Tibial nerve (tissue), 4 donors: ENCODE measurements at regions not wholly inside any gene's neighbourhood (a gene's known extent, or its start where the extent isn't known, plus 50 kb on each side); places are given as distances from the start of the nearest gene placed in this dataset.
"Not testable (repeated sequence)": the region's sequence is repeated elsewhere in the genome, so short reads cannot be mapped to it uniquely, and the experiment has no call there.

Source experiments
- DNase-seq, 2 donors: peaks; one replicate each; pipeline ENCODE4 v3.0.0-alpha.2; 2019; ENCODE audit warnings: low spot score in 2 of 2
- H3K27ac ChIP-seq, 4 donors: fragments of 200-600 bp; sonication (generic) in 3 of 4; one replicate each; pipeline ENCODE4 v1.5.1; 2017 to 2019; ENCODE audit warnings: mild to moderate bottlenecking in 1 of 4
- H3K27me3 ChIP-seq, 2 donors: fragments of 200-600 bp; sonication (generic) in 1 of 2; one replicate each; pipeline versions ENCODE4 v1.5.1 to v1.6.0; 2017 to 2019
- H3K36me3 ChIP-seq, 3 donors: fragments of 200-600 bp; sonication (generic); one replicate each; pipeline ENCODE4 v1.5.1; 2018 to 2019
- H3K4me1 ChIP-seq, 4 donors: fragments of 200-600 bp; sonication (generic) in 3 of 4; one replicate each; pipeline ENCODE4 v1.5.1; 2017 to 2019
- H3K4me3 ChIP-seq, 4 donors: fragments of 200-600 bp; sonication (generic) in 3 of 4; one replicate each; pipeline ENCODE4 v1.5.1; 2017 to 2019; ENCODE audit warnings: mild to moderate bottlenecking in 1 of 4, moderate library complexity in 1 of 4
- H3K9me3 ChIP-seq, 4 donors: fragments of 200-600 bp; sonication (generic) in 3 of 4; one replicate each; pipeline ENCODE4 v1.5.1; 2017 to 2019
- EP300 ChIP-seq, 2 donors: sonication (generic); formaldehyde crosslinking; IDR thresholded peaks; one replicate each; pipeline ENCODE4 v1.6.1; 2017; ENCODE audit warnings: antibody characterized with exemption in 2 of 2, mild to moderate bottlenecking in 1 of 2
- POLR2A ChIP-seq, 2 donors: fragments of 450-650 bp; IDR thresholded peaks; one replicate each; pipeline ENCODE4 v1.6.1; 2017; ENCODE audit warnings: antibody characterized with exemption in 2 of 2, mild to moderate bottlenecking in 2 of 2, moderate library complexity in 2 of 2
- WGBS, 2 donors: methylation state at CpG; one replicate each; pipeline ENCODE4 v1.1.5; 2018; 5-methylcytosine and 5-hydroxymethylcytosine counted together
- TF ChIP-seq, protein P1 (sequence below), 5 experiments: fragments of 200-600 bp in 3 of 5; fragments of 450-650 bp in 2 of 5; sonication (generic) in 3 of 5; IDR thresholded peaks; one replicate each; pipeline ENCODE4 v1.5.1; 2016 to 2019; ENCODE audit warnings: antibody characterized with exemption in 5 of 5, mild to moderate bottlenecking in 3 of 5, moderate library complexity in 2 of 5

DNA sequence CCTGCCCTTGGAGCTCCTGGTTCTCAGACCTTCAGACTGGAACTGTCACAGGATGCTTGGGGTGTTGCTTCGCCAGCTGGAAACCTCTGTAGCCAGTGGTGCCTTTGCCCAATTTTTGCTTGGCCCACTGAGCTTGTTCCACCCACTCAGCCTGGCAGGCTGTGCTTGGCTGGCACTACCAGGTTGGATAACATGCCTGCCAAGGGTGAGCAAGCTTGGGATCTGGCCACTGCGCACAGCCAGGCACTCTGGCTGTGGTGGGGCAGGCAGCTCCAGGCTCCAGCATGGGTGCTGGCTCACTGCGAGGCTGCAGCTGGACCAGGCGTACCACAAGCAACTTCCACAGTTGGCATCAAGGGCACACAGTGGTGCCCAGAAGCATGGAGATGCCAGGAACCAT lies 967.8 kb upstream of the NCAM2 start:
- TF ChIP-seq EP300 (IDR thresholded peaks at IDR 0.05) = no peak
- TF ChIP-seq, protein P1, sequence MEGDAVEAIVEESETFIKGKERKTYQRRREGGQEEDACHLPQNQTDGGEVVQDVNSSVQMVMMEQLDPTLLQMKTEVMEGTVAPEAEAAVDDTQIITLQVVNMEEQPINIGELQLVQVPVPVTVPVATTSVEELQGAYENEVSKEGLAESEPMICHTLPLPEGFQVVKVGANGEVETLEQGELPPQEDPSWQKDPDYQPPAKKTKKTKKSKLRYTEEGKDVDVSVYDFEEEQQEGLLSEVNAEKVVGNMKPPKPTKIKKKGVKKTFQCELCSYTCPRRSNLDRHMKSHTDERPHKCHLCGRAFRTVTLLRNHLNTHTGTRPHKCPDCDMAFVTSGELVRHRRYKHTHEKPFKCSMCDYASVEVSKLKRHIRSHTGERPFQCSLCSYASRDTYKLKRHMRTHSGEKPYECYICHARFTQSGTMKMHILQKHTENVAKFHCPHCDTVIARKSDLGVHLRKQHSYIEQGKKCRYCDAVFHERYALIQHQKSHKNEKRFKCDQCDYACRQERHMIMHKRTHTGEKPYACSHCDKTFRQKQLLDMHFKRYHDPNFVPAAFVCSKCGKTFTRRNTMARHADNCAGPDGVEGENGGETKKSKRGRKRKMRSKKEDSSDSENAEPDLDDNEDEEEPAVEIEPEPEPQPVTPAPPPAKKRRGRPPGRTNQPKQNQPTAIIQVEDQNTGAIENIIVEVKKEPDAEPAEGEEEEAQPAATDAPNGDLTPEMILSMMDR (IDR thresholded peaks at IDR 0.05) = no peak
- TF ChIP-seq POLR2A (IDR thresholded peaks at IDR 0.05) = no peak
- Histone ChIP-seq H3K9me3 (no peaks in the 10 kb centered on the region), H3K4me1 (no peaks in the 10 kb centered on the region), H3K36me3 (no peaks in the 10 kb centered on the region), H3K27ac (no peak overlapping the region), H3K4me3 (no peak overlapping the region), H3K27me3 (no peaks in the 10 kb centered on the region)
- DNase-seq = no peak
- 88 to 100% methylated on average over 1 to 4 of the region's 4 CpGs for WGBS, 2 donors

DNA sequence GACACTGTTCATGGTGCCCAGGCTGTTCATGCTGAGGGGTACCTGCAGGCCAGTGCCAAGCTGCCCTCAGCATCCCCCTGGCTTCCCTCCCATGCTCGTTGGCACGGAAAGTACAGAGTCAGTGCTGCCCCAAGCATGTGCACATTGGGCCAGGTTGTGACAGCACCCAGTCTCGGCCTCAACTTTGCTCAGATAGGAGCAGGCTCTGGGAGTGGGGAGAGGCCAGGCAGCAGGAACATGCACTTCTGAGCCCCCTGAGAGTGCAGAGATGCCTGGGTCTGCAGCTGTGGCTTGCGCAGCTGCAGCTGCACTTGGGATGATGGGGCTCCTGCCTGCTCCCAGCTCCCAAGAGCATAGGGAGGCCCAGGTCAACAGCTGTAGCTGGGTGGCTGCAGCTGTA lies 966.4 kb upstream of the NCAM2 start:
- no peak for TF ChIP-seq POLR2A (IDR thresholded peaks at IDR 0.05)
- no peak for TF ChIP-seq EP300 (IDR thresholded peaks at IDR 0.05)
- TF ChIP-seq, protein P1 (IDR thresholded peaks at IDR 0.05) = no peak
- WGBS, 2 donors = 100% methylated on average over 3 of the region's 4 CpGs
- DNase-seq = no peak
- no peak overlapping the region for H3K27ac ChIP-seq
- H3K9me3 ChIP-seq = no peaks in the 10 kb centered on the region
- no peak overlapping the region for H3K4me3 ChIP-seq
- H3K36me3 ChIP-seq = no peaks in the 10 kb centered on the region
- H3K4me1 ChIP-seq = no peaks in the 10 kb centered on the region
- H3K27me3 ChIP-seq = no peaks in the 10 kb centered on the region

DNA sequence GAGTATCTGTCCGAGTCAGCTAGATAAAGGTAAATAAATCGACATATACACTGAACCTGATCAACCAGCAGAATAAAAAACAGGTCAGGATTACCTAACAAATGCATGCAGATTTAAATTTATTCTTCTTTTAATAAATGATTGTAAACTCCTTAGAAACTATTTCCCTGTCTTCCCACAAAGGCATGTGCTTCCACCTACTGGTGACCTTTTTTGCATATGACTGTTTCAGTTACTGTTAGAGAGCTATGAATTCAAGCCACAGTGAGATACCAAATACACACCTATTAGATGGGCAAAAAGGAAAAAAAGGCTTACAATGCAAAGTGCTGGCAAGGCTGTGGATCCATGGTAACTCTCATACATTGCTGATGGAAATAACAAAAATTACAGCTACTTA lies 957.4 kb upstream of the NCAM2 start:
- no peaks in the 10 kb centered on the region for H3K36me3 ChIP-seq
- WGBS, 2 donors = 94 to 97% methylated on average over 2 of the region's 2 CpGs
- TF ChIP-seq, protein P1 (IDR thresholded peaks at IDR 0.05) = no peak
- TF ChIP-seq EP300 (IDR thresholded peaks at IDR 0.05) = no peak
- no peak for TF ChIP-seq POLR2A (IDR thresholded peaks at IDR 0.05)
- no peak overlapping the region for H3K4me3 ChIP-seq
- DNase-seq = no peak
- H3K27ac ChIP-seq = no peak overlapping the region
- H3K27me3 ChIP-seq = no peaks in the 10 kb centered on the region
- no peaks in the 10 kb centered on the region for H3K4me1 ChIP-seq
- H3K9me3 ChIP-seq = peaks cover 0 to 3% (median 0%) of the 10 kb centered on the region in 4 donors

DNA sequence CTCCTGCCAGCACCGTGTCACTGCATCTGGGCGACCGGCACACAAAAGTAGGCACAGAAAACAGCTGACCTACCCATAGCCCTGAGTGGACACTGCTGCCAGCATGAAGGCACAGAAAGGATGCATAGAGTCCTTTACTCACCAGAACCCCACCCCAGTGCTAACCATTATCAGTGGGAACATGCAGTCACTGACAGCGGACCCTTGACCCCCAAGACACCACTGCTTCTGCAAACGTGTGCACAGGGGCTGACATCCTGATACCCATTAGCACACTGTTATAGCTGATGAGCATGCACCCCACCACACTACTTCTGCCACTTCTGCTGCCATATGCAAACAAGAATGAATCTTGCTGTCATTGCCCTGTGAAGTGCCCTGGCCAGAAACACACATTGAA lies 953.0 kb upstream of the NCAM2 start:
- TF ChIP-seq POLR2A (IDR thresholded peaks at IDR 0.05) = no peak
- TF ChIP-seq, protein P1 (IDR thresholded peaks at IDR 0.05) = no peak
- no peak for TF ChIP-seq EP300 (IDR thresholded peaks at IDR 0.05)
- DNase-seq = no peak
- H3K36me3 ChIP-seq = no peaks in the 10 kb centered on the region
- no peaks in the 10 kb centered on the region for H3K9me3 ChIP-seq
- H3K27me3 ChIP-seq = no peaks in the 10 kb centered on the region
- H3K4me3 ChIP-seq = no peak overlapping the region
- H3K4me1 ChIP-seq = no peaks in the 10 kb centered on the region
- 93 to 95% methylated on average over 5 of the region's 5 CpGs for WGBS, 2 donors
- H3K27ac ChIP-seq = no peak overlapping the region

DNA sequence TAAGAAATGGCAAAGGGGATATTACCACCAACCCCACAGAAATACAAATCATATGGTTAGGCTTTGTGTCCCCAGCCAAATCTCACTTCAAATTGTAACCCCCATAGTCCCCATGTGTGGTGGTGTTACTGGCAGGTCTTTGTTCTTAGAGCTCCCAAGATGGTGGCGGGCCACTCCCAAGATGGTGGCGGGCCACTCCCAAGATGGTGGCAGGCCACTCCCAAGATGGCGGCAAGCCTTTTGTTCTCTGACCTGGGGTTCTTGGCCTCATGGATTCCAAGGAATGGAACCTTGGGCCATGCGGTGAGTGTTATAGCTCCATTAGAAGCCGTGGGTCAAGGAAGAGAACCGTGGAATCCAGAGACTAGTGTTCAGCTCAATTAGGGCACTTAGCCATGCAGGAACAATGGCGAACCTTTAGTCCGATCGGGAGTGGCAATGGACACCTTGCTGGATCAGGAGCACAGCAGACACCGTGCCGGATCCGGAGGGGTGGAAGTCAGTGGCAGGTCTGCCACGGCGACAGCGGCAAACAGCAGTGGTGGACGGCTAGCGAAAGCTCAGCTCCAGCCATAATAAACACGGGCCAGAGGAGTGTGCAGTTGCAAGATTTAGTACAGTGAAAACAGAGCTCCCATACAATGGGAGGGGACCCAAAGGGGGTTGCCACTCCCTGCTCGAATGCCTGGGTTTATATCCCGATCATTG lies 949.9 kb upstream of the NCAM2 start:
- 92 to 94% methylated on average over 19 to 20 of the region's 20 CpGs for WGBS, 2 donors
- H3K27ac ChIP-seq, H3K4me1 ChIP-seq, H3K36me3 ChIP-seq, H3K27me3 ChIP-seq, H3K9me3 ChIP-seq, DNase-seq, H3K4me3 ChIP-seq: not testable (repeated sequence)

DNA sequence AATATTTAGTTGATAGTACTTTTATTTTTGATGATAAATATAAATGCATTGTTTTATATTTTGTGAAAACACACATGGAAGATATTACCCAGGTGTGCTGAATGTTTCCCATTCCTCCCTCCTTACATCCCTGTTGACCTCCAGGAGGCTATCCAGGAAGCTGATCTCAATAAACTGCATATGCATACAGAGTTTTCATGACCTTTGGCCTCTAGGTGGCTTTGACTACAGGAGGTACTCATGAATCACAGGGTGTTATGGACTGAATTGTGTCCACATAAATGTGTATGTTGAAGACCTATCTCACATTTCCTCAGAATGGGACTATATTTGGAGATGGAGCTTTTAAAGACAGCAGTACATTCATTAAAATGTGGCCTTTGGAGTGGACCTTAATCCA lies 914.9 kb upstream of the NCAM2 start:
- Histone ChIP-seq H3K27me3 (no peaks in the 10 kb centered on the region), H3K4me3 (no peak overlapping the region), H3K4me1 (no peaks in the 10 kb centered on the region), H3K9me3 (no peaks in the 10 kb centered on the region), H3K27ac (no peak overlapping the region), H3K36me3 (no peaks in the 10 kb centered on the region)
- TF ChIP-seq EP300 (IDR thresholded peaks at IDR 0.05) (no peak), POLR2A (IDR thresholded peaks at IDR 0.05) (no peak)
- TF ChIP-seq, protein P1 (IDR thresholded peaks at IDR 0.05) = no peak
- no peak for DNase-seq
